Embryonic facial prominence (tissue), 1 donor: ENCODE measurements at regions not wholly inside any gene's neighbourhood (a gene's known extent, or its start where the extent isn't known, plus 50 kb on each side); places are given as distances from the start of the nearest gene placed in this dataset.

Experiments used
- DNase-seq: peaks from one replicate; pipeline ENCODE4 v3.0.0-alpha.2; 2016; ENCODE audit errors: extremely low spot score

GRCh38 chr2:221100467-221101089, 471.5 kb downstream of the EPHA4 start:
- no peak for DNase-seq

- DNase-seq = no peak
Measured at GRCh38 chr2:221102896-221103688, 469.0 kb downstream of the EPHA4 start.

GRCh38 chr2:221103930-221104329, 468.2 kb downstream of the EPHA4 start:
- no peak for DNase-seq

DNA sequence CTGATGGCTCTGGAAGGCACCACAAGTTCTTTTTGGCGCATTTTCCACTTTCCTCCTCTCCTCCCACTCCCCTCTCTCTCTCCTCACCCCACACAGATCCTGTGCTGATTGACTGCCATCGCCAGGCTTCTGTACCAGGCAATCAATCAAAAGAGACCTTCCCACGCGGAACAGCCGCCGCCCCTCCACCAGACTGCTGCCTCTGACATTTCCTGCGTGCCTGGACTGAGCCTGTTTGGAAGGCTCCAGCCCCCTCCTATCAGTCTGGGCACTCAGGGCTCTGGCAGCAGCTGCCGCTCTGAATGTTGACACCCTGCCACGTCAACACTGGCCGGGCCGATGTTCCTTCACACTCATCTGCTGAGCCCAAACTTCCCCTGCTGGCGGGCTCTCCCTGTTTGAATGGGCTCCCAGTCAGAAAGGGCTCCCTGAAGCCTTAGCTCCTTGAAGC, 467.7 kb downstream of the EPHA4 start:
- DNase-seq = no peak

GRCh38 chr2:221106241-221106640, 465.9 kb downstream of the EPHA4 start:
- DNase-seq = no peak

DNA sequence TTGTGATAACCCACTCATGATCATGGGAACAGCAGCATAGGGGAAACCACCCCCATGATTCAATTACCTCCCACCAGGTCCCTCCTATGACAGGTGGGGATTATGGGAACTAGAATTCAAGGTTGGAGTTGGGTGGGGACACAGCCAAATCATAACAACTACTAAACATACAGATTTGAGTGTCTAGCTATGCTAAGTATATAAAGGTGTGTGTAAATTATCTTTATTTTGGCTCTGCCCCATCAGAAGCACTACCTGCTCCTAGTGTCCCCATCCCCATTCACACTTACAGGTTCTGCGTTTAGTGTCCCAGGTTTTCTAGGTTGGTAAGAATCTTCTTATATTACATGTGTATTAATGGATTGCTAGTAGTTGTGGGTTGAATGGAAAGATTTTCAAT, 464.7 kb downstream of the EPHA4 start:
- no peak for DNase-seq

DNA sequence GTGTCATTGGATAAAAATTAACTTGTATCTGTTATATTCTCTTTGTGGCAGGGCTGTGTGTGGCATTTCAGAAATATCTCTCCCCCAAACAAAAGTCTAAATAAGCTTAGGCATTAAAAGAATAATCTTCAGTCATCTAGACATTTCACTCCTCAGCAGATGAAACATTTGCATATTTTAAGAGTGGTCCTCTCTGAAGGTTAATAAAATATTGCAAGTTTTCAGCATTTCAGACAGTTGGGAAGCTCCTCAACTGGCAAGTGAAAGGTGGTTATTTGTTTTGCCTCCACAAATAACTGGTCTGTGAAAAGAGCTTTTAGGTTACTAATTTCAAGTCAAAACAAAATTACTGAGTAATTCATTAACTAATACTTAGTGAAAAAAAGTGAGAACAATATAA, 462.6 kb downstream of the EPHA4 start:
- DNase-seq = no peak

DNA sequence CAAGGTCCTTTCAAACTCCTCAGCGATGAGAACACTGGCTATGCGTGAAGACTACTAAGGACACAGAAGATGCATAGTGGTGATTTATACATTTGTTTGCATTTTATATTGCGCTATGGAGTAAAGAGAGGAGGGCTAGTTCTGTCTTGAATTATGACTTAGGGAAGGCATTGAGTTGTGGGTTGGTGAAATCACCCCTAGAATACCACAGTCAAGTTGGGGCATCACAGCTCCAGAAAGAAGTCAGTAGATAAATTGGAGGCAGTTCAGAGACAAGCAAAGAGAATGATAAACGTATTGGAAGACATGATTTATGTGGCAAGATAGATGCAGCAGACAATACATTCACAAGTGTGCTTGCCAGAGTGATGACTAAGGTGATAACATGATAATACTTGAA, 460.4 kb downstream of the EPHA4 start:
- DNase-seq = no peak

- no peak for DNase-seq
Measured at GRCh38 chr2:221112744-221113143, 459.4 kb downstream of the EPHA4 start.

DNA sequence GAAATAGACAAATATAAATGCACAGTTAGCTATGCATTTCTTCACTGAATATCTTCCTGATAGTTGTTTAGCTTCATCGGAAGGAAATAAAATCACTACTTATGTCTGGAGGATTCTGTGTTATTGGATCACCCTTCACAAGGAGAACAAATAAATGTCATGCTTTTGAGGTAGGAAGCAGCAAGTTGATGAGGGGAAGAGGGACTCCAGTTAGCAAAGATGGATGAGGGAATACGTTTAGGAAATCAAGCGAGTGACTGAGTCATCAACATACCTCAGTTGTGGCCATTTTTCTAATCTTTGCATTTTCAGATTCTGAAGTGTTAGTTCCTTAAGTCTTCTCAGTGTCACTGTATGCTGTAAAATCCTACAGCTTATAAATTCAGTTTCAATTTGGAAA, 456.2 kb downstream of the EPHA4 start:
- DNase-seq = no peak

- DNase-seq = no peak
Measured at GRCh38 chr2:221120643-221121042, 451.5 kb downstream of the EPHA4 start.

GRCh38 chr2:221123396-221123795, 448.7 kb downstream of the EPHA4 start:
- DNase-seq = no peak

- no peak for DNase-seq
Measured at GRCh38 chr2:221124532-221125240, 447.4 kb downstream of the EPHA4 start.

DNA sequence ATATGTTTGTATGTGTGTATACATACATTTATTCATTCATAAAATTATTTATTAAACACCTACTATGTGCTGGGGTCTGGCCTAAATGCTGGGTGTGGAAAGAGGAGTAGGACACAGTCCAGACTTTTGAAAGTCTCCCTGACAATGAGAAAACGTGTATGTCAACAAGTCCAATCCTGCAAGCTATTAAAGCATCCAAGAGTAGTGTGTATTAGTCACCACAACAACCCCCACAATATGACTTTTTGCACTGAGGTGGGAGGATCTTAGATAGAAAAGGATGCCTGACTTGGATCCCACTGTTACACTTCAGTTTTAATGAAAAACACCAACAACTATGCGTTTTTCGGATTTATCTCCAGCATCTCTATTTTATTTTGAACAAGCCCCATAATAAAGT, 446.4 kb downstream of the EPHA4 start:
- DNase-seq = no peak

DNA sequence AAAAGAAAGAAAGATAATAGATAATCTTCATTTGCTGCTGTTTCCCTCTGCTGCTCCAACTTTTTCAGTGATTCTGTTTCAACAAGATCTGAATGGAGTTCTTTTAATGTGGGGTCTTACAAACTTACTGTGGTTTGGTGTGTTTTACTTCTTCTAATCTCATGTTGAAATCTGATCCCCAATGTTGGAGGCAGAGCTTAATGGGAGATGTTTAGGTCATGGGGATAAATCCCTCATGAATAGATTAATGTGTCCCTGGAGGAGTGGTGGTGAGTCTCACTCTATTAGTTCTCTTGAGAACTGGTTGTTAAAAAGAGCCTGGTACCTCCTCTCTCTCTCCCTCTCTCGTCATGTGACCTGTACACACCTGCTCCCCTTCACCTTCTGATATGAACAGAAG, 442.4 kb downstream of the EPHA4 start:
- DNase-seq = no peak

- no peak for DNase-seq
Measured at GRCh38 chr2:221130431-221130830, 441.7 kb downstream of the EPHA4 start.

GRCh38 chr2:221133941-221134340, 438.2 kb downstream of the EPHA4 start:
- no peak for DNase-seq

DNA sequence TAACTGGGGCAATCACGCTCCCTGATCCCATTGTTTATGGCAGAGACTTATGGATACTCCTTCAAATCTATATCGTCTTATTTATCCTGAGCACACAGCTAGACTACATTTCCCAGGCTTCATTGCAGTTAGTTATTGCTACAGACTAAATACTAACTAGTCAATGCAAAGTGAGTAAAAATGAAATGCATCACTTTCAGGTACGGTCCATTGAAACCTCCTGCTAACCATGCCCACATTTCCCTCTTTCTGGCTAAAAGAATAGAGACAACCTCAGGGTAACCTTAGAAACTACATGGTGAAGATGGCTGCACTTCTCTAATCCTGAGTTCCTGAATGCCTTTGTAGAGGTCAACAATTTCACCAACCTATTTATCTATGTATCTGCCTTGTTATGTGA, 437.4 kb downstream of the EPHA4 start:
- no peak for DNase-seq

DNA sequence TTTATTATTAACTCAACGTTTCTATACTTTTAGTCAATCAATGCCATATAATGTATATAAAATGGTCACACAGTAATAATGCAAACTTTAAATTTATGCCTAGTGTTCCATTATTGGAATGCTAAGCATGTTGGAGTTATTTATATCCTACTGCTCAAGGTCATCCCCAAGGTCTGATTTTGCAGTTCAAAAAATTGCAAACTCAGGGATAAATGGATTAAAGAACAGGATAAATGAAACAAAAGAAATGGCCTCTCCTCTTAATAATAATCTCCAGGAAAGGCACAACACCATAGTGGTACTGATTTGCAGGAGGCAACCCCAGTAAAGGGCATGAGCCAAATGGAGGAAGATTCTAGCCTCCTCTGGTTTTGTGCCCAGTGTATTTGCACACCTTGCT, 436.4 kb downstream of the EPHA4 start:
- DNase-seq = no peak

- DNase-seq = no peak
Measured at GRCh38 chr2:221137385-221137784, 434.7 kb downstream of the EPHA4 start.

GRCh38 chr2:221142341-221142740, 429.8 kb downstream of the EPHA4 start:
- no peak for DNase-seq

GRCh38 chr2:221143231-221143630, 428.9 kb downstream of the EPHA4 start:
- DNase-seq = no peak

DNA sequence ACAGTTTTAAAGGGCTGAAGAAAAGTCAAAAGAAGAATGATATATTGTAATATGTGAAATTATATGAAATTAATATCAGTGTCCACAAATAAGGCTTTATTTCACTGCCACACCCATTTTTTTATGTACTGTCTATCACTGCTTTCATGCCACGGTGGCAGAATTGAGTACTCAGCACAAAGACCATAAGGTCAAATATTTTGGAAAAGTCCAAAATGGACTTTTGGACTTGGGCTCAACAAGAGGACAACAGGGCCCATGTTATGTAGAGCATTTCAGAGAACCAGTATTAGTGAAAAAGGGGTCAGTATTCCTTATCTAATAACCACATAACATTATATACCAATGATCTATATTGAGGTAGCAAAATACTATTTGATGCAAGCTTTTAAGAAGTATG, 427.2 kb downstream of the EPHA4 start:
- DNase-seq = no peak
